HEK293 (cell line): ENCODE measurements at regions not wholly inside any gene's neighbourhood (a gene's known extent, or its start where the extent isn't known, plus 50 kb on each side); places are given as distances from the start of the nearest gene placed in this dataset.

ENCODE experiments used
- CTCF ChIA-PET: fragments of 350-600 bp; formaldehyde crosslinking; extraction: SDS; loops from one replicate; lab custom pipeline; 2021; ENCODE audit warnings: antibody characterized with exemption; lab: Yijun Ruan, JAX
- POLR2A ChIA-PET: fragments of 300-600 bp; formaldehyde crosslinking; extraction: SDS; loops from one replicate; lab custom pipeline; 2020; ENCODE audit warnings: antibody characterized with exemption, inconsistent platforms; lab: Yijun Ruan, JAX
- H3K27ac ChIP-seq: fragments of 200-500 bp; sonication (Bioruptor generic); 2 replicates; pipeline ENCODE4 v1.5.1; 2014; ENCODE audit warnings: low read depth, low read length, control low read depth, inconsistent platforms; ENCODE audit errors: extremely low read depth
- H3K36me3 ChIP-seq, 2 experiments: fragments of 200-500 bp in 1 of 2; sonication (Bioruptor generic) in 1 of 2; 1 replicate in 1 of 2; 2 replicates in 1 of 2; pipeline ENCODE4 v1.5.1; 2014 to 2017; ENCODE audit warnings: inconsistent platforms in 2 of 2, low read length in 2 of 2; ENCODE audit not compliant: control insufficient read depth in 2 of 2, insufficient read depth in 1 of 2
- H3K4me1 ChIP-seq: fragments of 200-500 bp; sonication (Bioruptor generic); 2 replicates; pipeline ENCODE4 v1.5.1; 2014; ENCODE audit warnings: mild to moderate bottlenecking, low read length, inconsistent platforms; ENCODE audit not compliant: control insufficient read depth, insufficient read depth
- H3K4me3 ChIP-seq: 2 replicates; pipeline ENCODE4 v1.5.1; 2011; ENCODE audit warnings: low read depth, mild to moderate bottlenecking, control low read depth, low read length, moderate library complexity
- H3K9me3 ChIP-seq: fragments of 200-500 bp; sonication (Bioruptor generic); 2 replicates; pipeline ENCODE4 v1.5.1; 2014; ENCODE audit warnings: low read depth, low read length, inconsistent platforms; ENCODE audit not compliant: control insufficient read depth, insufficient read depth
- GFI1B ChIP-seq: fragments of 450-650 bp; formaldehyde crosslinking; IDR thresholded peaks from 2 replicates; pipeline ENCODE4 v1.5.1; 2016; ENCODE audit warnings: missing biosample characterization, missing genetic modification characterization
- KLF1 ChIP-seq: fragments of 450-650 bp; formaldehyde crosslinking; IDR thresholded peaks from 2 replicates; pipeline ENCODE4 v1.5.1; 2016; ENCODE audit warnings: missing biosample characterization, missing genetic modification characterization
- ZFP41 ChIP-seq: fragments of 450-650 bp; formaldehyde crosslinking; IDR thresholded peaks from 2 replicates; pipeline ENCODE4 v1.5.1; 2016; ENCODE audit warnings: missing biosample characterization, missing genetic modification characterization, borderline replicate concordance
- ZNF140 ChIP-seq: fragments of 450-650 bp; formaldehyde crosslinking; IDR thresholded peaks from 2 replicates; pipeline ENCODE4 v1.5.1; 2016; ENCODE audit warnings: missing biosample characterization, missing genetic modification characterization
- ZNF23 ChIP-seq: fragments of 450-650 bp; formaldehyde crosslinking; IDR thresholded peaks from 2 replicates; pipeline ENCODE4 v1.5.1; 2016; ENCODE audit warnings: missing biosample characterization, missing genetic modification characterization, borderline replicate concordance
- ZNF510 ChIP-seq: fragments of 450-650 bp; formaldehyde crosslinking; IDR thresholded peaks from 2 replicates; pipeline ENCODE4 v1.5.1; 2018; ENCODE audit warnings: mild to moderate bottlenecking, missing genetic modification characterization, missing biosample characterization; ENCODE audit not compliant: insufficient replicate concordance
- ZNF530 ChIP-seq: fragments of 450-650 bp; formaldehyde crosslinking; IDR thresholded peaks from 2 replicates; pipeline ENCODE4 v1.5.1; 2016; ENCODE audit warnings: low read depth, missing biosample characterization, missing genetic modification characterization
- ZNF621 ChIP-seq: fragments of 450-650 bp; formaldehyde crosslinking; IDR thresholded peaks from 2 replicates; pipeline ENCODE4 v1.5.1; 2017; ENCODE audit warnings: missing biosample characterization, missing genetic modification characterization
- ZNF626 ChIP-seq: fragments of 450-650 bp; sonication (Bioruptor Pico); formaldehyde crosslinking; IDR thresholded peaks from 2 replicates; pipeline ENCODE4 v1.5.1; 2018; ENCODE audit warnings: missing biosample characterization, missing genetic modification characterization, inconsistent platforms
- TF ChIP-seq, protein P1 (sequence below): fragments of 450-650 bp; formaldehyde crosslinking; IDR thresholded peaks from 2 replicates; pipeline ENCODE4 v1.5.1; 2016; ENCODE audit warnings: missing biosample characterization, missing genetic modification characterization
- TF ChIP-seq, protein P2 (sequence below): fragments of 450-650 bp; formaldehyde crosslinking; IDR thresholded peaks from 2 replicates; pipeline ENCODE4 v1.5.1; 2016; ENCODE audit warnings: missing biosample characterization, missing genetic modification characterization
- TF ChIP-seq, protein P3 (sequence below): sonication (generic); formaldehyde crosslinking; IDR thresholded peaks from 2 replicates; pipeline ENCODE4 v1.8.1; 2022; ENCODE audit warnings: mild to moderate bottlenecking, moderate library complexity, missing genetic modification reagents
- TF ChIP-seq, protein P4 (sequence below): fragments of 450-650 bp; formaldehyde crosslinking; IDR thresholded peaks from 2 replicates; pipeline ENCODE4 v1.5.1; 2016; ENCODE audit warnings: missing biosample characterization, missing genetic modification characterization

DNA sequence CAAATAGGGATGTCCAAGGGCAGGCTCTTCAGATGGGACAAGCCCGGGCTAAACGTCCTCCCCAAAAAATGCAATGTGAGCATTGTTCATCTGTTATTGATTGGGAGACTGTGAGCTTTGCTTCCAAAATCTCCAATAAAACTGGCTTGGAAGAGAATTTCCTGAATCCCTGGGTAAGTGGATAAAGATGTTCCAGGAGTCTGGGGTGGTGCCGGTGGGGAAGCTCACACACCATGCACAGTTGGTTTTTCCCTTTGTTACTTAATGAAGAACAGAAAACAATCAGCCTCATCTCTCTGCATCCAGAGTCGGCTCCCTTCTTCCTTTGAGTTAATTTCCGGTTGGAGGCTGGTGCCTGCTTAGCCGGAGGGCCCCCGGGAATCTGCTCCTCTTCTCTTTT, 72.1 kb upstream of the ZBTB40 start (continued):
- TF ChIP-seq GFI1B (tag by site-specific recombination) = no peak

DNA sequence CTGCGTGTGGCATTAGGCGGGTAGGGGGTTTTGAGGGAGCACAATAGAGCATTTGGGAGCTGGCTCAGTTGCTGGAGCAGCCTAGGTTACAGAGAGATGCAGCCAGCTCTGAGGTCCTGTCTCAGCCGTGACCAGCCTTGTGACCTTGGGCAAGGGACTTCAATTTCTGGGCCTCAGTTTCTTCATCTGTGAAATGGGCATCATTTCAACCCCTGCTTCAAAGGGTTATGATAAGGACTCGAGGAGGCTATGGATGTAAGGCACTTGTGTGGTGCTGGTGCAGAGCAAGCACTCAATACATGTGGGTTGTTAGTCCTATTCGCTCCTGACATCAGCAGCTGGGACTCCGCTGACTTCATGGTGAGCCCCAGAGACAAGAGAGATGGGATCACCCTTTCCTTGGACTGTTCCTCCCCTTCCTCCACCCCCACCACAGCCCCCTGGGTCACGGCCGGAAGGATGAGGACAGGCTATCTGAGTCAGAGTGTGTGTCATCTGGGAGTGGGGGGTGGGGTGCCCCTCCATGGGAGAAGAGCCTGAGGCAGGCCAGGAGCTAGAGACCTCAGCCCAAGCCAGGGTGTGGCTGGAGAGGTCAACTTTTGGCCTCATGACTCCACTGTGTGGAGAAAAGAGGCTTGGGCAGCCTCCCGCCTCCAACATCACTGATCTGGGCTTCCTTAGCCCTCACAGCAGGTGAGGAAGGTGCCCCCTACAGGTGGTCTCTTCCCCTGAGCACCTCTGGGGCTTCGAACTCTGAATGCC, 71.4 kb upstream of the ZBTB40 start:
- Histone ChIP-seq H3K4me1 (no peaks in the 10 kb centered on the region), H3K4me3 (no peak overlapping the region)
- TF ChIP-seq, protein P1, sequence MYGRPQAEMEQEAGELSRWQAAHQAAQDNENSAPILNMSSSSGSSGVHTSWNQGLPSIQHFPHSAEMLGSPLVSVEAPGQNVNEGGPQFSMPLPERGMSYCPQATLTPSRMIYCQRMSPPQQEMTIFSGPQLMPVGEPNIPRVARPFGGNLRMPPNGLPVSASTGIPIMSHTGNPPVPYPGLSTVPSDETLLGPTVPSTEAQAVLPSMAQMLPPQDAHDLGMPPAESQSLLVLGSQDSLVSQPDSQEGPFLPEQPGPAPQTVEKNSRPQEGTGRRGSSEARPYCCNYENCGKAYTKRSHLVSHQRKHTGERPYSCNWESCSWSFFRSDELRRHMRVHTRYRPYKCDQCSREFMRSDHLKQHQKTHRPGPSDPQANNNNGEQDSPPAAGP (tag by site-specific recombination) = 0 out of 2 replicates have a peak, but pooled peaks have one; percentile 41
- TF ChIP-seq ZNF23 (tag by site-specific recombination) = no peak
- TF ChIP-seq ZFP41 = no peak
- TF ChIP-seq KLF1 (tag by site-specific recombination) = peak; percentile 35; the same call in 1 of the 2 replicates
- TF ChIP-seq, protein P2, sequence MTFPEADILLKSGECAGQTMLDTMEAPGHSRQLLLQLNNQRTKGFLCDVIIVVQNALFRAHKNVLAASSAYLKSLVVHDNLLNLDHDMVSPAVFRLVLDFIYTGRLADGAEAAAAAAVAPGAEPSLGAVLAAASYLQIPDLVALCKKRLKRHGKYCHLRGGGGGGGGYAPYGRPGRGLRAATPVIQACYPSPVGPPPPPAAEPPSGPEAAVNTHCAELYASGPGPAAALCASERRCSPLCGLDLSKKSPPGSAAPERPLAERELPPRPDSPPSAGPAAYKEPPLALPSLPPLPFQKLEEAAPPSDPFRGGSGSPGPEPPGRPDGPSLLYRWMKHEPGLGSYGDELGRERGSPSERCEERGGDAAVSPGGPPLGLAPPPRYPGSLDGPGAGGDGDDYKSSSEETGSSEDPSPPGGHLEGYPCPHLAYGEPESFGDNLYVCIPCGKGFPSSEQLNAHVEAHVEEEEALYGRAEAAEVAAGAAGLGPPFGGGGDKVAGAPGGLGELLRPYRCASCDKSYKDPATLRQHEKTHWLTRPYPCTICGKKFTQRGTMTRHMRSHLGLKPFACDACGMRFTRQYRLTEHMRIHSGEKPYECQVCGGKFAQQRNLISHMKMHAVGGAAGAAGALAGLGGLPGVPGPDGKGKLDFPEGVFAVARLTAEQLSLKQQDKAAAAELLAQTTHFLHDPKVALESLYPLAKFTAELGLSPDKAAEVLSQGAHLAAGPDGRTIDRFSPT = no peak
- TF ChIP-seq ZNF510 (tag by site-specific recombination) = no peak
- TF ChIP-seq, all 188 proteins: peak for 2
- POLR2A ChIA-PET = no interaction called here
- no peaks in the 10 kb centered on the region for H3K9me3 ChIP-seq
- no peak overlapping the region for H3K27ac ChIP-seq
- CTCF ChIA-PET = no interaction called here
- no peaks in the 10 kb centered on the region for H3K36me3 ChIP-seq

DNA sequence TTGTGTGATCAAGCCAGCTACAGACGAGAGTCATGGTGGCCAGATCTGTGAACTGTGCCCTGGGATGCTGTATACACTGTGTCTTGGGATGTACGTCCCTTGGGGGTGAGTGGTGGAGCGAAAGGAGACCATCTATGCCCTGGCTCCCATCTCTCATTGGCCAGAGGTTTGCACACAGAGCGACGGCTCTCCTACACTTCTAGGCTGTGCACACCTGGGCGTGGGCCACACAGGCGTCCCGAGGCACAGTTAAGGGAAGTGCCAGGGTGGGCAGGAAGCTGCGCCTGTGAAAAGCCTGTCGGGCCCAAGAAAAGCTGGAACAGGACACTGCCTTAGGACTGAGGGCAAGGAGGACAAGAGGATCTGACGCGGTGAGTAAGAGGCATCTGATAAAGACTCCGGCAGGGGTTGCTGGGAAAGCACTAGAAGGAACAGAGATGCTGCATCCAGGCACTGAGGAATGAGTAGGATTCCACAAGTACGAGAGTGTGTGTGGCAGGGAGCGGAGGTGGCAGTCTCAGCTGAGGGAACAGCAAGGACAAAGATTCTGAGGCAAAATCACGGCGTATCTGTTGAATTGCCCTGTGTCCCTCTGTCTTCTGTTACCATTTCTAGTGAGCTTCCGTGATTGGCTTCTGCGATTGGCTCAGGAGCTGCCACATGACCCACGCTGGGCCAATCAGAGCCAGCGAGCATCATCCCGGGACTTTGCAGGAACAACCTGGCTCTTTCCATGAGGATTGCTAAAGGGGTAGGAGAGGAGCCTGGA, 67.9 kb upstream of the ZBTB40 start:
- H3K27ac ChIP-seq = no peak overlapping the region
- no peaks in the 10 kb centered on the region for H3K4me1 ChIP-seq
- TF ChIP-seq ZNF621 (tag by site-specific recombination) (no peak), ZNF140 (tag by site-specific recombination) (no peak), ZNF626 (no peak), ZNF530 (tag by site-specific recombination) (no peak)
- TF ChIP-seq, protein P3, sequence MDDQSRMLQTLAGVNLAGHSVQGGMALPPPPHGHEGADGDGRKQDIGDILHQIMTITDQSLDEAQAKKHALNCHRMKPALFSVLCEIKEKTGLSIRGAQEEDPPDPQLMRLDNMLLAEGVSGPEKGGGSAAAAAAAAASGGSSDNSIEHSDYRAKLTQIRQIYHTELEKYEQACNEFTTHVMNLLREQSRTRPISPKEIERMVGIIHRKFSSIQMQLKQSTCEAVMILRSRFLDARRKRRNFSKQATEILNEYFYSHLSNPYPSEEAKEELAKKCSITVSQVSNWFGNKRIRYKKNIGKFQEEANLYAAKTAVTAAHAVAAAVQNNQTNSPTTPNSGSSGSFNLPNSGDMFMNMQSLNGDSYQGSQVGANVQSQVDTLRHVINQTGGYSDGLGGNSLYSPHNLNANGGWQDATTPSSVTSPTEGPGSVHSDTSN = no peak
- TF ChIP-seq, protein P4, sequence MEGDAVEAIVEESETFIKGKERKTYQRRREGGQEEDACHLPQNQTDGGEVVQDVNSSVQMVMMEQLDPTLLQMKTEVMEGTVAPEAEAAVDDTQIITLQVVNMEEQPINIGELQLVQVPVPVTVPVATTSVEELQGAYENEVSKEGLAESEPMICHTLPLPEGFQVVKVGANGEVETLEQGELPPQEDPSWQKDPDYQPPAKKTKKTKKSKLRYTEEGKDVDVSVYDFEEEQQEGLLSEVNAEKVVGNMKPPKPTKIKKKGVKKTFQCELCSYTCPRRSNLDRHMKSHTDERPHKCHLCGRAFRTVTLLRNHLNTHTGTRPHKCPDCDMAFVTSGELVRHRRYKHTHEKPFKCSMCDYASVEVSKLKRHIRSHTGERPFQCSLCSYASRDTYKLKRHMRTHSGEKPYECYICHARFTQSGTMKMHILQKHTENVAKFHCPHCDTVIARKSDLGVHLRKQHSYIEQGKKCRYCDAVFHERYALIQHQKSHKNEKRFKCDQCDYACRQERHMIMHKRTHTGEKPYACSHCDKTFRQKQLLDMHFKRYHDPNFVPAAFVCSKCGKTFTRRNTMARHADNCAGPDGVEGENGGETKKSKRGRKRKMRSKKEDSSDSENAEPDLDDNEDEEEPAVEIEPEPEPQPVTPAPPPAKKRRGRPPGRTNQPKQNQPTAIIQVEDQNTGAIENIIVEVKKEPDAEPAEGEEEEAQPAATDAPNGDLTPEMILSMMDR (tag by site-specific recombination) = no peak
- CTCF ChIA-PET = interaction anchor here (0.6 to 0.8 kb wide), 2 partner anchors 227 to 278 kb away, joined by 3 read pairs; no protein-coding TSS in a partner anchor
- no peaks in the 10 kb centered on the region for H3K36me3 ChIP-seq
- POLR2A ChIA-PET = no interaction called here
- H3K9me3 ChIP-seq = no peaks in the 10 kb centered on the region
- H3K4me3 ChIP-seq = no peak overlapping the region
